GM03348 (cell line): ENCODE measurements at regions not wholly inside any gene's neighbourhood (a gene's known extent, or its start where the extent isn't known, plus 50 kb on each side); places are given as distances from the start of the nearest gene placed in this dataset.

Source experiments
- DNase-seq: peaks from one replicate; pipeline ENCODE4 v3.0.0; 2012; ENCODE audit warnings: low spot score

DNA sequence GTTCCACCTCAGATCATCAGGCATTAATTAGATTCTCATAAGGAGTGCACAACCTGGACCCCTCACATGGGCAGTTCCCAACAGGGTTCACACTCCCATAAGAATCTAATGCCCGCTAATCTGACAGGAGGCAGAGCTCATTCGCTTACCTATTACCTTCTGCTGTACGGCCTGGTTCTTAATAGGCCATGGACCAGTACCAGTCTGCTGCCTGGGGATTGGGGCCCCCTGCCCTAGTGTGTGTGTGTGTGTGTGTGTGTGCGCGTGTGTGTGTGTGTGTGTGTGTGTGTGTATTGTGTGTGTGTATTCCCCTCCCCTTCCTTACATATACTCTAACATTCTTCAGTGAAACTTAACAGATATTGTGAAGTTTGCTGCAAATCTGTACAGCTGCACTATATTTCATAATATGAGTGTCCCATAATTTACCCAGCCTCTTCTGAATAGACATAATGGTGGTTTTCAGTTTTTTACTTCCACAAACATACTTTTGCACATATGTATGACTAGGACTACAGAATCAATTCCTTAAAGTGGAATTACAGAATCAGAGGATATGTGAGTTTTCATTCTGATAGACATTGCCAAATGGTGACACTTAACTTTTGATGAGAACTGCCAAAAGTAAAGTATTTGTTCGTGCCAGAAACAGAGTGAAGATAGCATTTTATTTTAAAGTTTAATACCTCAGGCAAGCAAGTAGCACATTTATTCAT, 205.2 kb upstream of the EEA1 start:
- DNase-seq, result no peak

DNA sequence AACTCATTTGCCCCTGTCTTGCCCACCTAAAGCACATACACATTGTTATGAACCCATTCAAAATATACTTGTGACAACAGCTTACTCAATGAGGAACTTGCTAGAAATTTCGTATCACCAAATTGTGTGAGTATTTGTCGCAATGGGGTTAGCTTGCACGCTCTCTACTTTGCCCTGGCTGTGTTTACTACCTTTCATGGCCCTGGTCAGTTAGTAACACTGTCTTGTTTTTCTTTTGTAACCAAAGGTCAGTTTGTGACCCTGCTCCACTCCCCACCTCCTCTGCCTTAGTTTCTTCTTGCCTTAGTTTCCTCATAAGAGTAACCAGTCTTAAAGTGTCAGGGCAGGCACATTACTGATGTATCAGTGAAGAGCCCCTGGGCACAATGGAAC, 205.8 kb upstream of the EEA1 start:
- no peak for DNase-seq

DNA sequence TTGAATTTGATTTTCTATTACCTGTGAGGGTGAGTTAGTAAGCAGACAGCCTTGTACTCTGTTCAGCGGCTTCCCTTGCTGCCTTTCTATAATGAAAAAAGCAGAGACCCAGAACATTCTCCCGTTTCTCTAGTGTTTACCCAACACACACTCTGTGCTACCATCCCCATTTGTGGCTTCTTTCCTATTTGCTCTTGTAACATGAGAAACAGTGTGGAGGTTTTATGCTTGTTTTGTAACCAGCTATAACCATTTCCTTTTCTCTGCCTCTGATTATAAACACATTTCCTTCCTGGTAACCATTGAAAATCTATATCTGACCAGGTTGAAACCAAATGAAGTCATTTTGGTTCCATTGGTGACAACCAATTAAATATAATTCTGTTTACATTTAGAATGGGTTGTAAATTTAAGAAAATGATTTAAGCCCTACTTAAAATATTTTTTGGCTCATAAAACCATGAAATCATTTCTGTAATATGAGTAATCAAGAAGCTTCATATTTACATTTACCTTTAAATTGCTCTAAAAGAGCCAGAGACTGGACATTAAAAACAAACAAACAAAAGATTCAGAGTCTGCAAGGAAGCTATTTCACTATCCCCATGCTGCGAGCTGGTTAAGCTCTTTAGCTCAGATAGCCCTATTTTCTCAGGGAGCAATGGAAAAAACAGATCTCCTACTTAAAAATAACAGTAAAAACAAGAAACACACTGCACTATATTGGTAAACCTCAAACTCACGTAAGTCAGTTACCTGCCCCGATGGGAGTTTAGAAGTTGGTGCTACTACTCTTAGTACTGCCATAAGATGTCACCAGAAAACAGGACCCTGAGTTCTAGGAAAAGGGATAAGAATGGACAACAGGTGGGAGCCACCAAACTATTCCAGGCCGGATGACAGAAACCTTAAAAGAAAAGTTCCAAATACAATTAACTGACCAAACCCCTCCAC, 206.5 kb upstream of the EEA1 start:
- peak; percentile 41 for DNase-seq

DNA sequence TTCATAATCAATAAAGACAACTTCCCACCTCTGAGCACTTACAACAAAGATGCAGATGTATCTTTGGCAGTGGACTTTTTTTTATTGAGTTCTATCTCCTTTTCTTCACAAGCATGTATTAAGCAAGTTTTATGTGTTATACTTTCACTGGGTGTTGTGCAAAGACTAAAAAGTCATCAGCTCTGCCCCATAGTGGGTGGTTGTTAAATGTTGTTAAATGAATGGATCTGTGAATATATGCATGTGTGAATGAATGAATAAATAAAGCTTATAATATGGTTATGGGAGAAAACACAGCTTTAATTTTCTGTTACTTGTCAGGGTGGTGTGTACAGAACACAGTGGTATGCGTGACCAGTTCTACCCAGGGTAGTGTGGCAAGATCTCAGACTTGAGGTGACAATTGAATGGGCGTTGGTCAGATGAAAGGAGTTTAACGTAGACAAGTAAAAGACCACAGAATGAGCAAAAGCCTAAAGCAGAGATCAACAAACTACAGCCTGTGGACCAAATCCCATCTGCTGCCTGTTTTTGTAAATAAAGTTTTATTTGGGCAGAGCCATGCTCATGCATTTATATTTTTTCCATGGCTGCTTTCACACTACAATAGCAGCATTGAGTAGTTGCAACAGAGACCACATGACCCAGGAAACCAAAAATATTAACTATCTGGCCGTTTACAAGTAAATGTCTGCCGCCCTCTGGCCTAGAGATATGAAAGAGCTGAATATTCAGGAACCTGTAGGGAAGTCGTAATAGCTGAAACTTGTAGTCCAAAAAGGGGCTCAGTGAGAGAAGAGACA, 207.4 kb upstream of the EEA1 start:
- no peak for DNase-seq

DNA sequence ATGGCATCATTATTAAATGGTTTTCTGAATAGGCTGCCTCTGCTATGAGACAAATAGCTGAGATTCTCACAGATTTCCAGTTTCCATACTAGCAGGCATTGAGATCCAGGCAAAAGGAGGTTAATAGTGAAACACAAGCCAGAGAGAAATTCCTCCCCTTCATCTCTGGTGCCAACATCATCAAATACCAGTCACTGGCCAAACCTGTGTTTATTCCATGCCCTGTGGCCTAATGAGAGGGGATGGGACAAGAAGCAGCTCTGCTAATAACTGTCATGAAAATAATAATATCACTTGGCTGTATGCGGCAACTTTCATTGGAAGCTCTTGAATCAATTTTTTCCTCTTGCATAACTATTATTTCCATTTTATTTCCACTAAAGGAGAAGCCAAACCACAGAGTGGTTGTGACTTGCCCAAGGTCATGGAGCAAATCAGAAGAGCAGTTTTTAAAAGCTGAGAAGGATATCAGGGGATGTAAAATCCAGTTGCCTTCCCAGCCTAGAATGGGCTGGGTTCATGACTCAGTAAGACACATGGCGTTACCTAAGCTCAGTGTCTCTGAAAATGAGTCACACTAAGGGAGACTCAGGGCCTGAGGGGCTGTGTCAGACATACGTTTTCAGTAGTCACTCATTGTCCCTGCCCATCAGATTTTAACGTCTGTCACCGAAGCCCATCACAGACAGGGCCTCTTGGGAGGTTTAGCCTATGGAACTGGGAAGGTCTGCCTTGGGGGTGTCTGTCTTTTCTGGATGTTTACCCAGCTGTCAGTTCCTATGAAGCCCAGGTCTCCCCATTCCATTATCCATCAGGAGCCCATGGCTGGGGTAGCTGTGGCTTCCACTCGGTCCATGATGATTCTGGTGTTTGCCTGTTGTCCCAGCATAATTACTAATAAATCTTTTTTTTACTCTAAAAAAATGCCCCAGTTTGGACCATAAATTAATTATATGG, 208.8 kb upstream of the EEA1 start:
- DNase-seq, result peak; percentile 73

DNA sequence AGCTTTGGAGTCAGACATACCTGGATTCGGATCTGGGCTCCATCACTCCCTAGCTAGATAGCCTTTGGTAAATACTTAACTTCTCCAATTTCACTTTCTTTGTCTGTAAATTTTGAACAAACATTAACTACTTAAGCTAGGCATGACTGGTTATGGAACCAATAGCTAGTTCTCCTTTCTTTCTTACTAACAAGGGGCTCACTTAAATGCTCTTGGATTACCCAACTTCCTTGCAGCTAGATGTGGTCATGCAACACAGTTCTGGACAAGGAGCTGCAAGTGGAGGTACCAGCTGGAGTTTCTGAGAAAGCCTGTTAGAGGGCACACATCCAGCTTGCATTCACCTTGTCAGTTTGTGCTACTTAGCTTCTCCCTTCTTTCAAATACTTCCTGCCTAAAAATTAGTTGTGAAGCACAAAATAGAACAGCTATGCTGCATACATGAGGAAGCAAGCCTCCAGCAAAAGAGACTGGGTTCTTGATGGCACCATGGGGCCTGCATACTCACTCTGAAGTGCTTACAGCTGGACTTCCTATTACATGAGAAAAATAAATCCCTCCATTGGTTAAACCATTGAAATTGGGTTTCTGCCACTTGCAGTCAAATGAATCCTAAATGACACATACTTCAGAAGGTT, 210.1 kb upstream of the EEA1 start:
- DNase-seq, result no peak

DNA sequence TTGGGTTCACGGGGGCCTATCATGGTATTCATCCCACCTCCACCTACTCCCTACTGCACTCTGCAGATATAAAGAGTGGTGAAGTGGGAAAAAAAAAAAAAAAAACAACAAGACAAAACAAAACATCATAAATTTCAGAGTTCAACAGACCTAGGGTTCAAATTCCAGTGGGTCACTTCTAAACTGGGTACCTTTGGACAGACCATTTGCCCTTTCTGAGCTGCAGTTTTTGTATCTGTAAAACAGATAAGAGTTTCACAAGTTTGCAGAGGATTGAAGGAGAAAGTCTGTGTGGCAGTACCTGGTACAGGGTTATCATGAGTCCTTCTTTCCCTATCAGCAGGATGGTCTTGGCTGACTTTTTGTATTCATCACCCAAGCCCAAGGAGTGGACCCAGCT, 211.2 kb upstream of the EEA1 start:
- no peak for DNase-seq

DNA sequence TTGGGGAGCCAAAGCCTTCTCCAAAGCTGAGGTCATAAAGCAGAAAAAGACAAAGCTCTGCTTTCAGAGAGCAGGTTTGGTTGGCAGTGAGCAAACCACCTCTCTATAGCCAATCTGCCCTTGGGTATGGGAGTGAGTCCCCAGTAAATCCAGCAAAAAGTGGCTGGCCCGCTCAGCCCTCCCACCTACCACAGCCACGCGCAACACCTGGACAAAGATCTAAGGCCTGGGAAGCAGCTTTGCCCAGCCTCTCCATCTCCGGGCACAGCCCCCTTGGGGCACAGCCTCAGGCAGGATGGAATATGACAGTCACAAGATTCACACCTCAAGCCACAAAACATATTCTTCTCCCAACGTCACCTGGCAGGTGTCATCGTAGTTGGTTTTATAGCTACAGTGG, 211.7 kb upstream of the EEA1 start:
- no peak for DNase-seq

DNA sequence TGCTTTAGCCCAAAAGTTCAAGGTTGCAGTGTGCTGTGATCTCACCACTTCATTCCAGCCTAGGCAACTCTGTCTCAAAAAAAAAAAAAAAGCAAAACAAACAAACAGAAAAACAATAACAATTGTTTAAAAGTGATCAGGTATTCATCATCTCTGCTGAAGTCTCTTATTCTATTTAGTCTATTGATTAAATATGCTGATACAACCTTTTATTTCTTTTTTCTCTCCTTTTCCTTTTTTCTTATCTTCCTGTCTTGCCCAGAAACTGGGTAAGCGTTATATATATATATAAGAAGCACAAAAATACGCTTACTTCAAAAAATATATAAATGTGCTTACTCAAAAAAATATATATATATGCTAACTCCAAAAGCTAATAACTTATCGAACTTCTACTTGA, 213.8 kb upstream of the EEA1 start:
- DNase-seq, result no peak

DNA sequence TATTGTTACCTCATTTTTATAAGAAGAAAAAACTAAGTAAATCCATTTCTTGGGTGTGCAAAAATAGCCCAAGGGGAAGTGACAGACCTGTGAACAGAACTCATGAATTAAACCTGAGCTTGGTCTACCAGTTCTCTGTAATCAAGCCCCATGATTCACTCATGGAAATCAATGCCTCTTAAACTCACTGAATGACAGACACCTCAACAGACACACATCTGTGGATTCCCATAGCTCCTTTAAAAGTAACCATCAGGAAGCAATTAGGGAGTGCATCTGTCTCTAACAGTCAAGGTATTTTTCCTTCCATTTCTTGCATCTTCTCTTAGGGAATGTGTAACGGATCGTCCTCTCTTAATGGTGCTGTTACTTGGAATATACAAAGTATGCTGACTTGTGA, 215.0 kb upstream of the EEA1 start:
- no peak for DNase-seq

DNA sequence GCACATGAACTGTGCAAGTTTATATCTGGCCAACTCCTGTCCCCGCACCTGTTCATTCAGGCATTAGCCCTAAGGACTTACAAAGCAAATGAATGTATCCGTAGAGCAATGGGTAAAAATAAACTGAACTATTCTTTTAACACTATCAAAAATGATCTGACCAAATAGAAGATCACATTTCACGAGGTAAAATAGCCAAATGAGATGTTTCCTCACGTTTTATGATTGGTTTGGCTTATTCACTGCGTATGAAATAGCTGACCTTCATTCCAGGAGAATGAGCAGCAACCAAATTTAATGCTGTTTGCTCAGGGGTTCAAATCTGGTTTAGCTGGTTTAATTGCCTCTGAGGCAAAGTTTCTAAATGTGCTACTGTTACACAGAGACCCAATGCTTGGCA, 216.0 kb upstream of the EEA1 start:
- DNase-seq, result no peak

DNA sequence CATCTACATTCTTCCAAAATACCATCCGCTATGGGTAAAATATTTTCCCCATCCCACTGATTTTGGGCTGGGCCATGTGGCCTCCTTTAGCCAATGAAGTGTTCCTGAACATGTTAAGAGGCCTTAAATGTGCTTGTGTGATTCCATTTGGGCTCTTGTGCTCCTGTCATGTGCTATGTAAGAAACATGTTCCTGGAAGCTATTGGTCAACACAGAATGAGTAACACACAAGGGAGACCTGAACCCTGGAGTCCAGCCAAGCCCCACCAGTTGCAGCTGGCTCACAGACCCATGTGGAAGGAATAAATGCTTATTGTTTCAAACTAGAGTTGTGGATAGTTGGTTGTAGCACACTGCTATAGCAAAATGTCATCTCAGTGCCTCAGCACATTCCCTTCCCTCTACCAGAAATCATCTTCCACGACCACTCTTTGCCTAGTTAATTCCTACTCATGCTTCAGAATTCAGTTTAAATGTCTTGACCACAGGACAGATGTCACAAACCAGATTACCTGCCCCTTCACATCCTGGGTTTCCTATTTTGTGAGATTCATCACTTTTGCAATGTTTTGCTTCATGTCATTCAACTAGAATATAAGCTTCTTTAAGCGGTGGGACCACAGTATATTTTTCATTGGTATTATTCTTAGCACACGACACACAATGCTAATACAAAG, 217.3 kb upstream of the EEA1 start:
- DNase-seq, result no peak

DNA sequence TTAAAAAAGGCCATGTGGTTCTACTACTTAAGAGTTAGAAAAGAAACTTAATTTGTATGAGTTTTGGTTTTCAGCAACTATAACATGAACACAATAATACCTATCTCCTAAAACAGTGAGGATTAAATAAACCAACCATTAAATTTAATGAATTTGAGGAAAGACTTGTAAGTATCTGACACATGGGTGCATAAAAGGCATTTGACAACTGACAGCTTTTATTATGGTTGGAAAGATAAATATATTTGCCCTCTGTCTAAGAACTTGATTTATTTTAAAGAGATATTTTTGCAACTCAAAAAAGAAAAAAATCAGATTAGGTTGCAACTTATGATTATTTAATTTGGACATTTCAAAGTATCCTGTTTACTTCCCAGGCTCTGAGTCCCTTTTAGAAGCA, 217.9 kb upstream of the EEA1 start:
- no peak for DNase-seq

DNA sequence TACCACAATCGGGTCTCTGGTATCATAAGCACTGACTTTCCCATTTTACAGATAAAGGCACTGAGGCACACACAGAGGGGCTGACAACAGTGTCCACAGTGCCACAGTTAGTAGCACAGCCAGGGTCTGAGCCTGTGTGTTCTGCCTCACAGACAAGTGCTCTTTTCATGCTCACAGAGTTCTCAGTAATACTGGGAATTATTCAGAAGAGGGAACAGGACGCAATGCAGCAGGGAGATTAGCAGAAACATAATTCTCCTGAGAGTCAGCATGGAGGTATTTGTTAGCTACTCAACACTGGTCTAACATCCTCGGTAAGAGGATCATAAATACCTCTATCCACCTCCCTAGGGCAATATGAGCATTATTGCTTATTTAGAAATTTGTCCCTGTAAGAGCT, 219.3 kb upstream of the EEA1 start:
- DNase-seq, result no peak

DNA sequence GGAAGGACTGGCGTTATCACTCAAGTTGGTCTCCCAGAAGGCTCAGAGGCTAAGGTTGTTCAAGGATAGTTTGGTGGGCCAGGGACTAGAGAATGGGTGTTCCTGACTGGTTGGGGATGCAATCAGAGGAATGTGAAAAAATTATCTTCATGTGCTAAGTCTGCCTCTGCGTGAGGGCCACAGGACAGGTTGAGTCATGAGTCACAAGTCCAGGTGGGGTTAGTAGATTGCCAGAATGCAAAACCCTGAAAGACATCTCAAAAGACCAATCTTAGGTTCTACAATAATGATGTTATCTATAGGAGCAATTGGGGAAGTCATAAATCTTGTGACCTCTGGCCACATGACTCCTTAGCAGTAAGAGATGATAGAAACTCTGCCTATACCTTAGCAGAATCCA, 220.1 kb upstream of the EEA1 start:
- no peak for DNase-seq

DNA sequence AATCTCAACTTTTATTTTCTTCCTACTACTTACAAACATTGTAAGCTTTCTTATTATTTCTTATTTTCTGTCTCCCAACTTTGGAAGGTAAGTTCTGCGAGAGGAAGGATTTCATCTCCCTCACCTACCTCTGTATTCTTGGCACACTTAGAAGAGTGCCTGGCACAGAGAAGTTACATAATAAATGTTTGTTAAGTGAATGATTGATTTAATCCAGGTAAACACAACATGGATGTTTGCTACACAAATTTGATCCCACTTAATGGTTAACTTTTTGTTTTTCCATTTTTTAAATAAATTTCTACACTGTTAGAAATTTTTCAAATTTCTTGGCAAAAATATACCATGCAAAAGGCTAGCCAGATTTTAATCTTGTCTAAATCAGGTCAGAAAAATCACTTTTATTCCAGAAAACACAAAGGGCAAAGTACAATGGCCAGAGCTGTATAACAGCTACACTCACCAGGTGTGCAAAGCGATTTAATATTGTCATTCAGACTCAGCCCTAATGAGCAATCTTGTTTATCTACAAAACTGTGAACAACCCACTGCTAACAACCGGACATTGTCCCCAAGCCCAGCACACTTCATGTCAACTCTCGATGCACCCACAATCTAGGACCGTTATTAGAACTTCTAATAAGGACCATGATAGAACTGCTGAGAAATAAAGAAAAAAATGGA, 222.1 kb upstream of the EEA1 start:
- no peak for DNase-seq

DNA sequence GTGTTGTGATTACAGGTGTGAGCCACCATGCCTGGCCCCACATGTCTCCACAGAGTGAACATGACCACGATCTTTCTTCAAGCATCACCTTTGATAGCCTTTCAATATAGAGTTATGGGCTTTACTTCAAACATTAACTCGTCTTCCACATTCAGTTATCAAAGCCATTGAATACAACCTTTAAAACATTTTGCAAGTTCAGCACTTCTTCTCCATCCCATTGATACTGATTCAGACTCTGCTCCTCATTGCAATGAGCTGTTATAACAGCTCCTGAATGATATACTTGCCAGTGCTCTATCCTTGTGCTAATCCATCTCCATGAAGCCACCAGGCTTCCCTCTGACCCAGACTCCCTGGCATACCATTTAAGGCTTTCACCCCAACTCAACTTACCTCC, 223.5 kb upstream of the EEA1 start:
- no peak for DNase-seq

DNA sequence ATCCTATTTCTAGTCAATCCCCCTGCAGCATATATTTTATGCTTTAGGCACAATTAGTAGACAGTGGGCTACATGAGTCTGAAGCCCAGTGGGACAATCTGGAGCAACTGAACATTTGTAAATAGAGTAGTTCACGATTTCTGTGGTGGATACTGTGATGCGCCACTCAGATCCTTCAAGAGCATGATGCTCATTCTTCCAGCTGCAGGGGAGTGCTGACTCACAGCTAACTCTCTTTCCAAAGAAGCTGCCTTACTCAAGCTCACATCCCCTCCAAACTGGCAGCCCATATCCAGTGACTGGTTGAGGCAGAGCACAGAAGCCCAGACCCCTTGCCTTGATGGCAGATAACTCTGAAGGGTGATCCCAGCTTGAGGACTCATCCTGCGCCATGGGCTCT, 224.2 kb upstream of the EEA1 start:
- DNase-seq, result peak; percentile 20

DNA sequence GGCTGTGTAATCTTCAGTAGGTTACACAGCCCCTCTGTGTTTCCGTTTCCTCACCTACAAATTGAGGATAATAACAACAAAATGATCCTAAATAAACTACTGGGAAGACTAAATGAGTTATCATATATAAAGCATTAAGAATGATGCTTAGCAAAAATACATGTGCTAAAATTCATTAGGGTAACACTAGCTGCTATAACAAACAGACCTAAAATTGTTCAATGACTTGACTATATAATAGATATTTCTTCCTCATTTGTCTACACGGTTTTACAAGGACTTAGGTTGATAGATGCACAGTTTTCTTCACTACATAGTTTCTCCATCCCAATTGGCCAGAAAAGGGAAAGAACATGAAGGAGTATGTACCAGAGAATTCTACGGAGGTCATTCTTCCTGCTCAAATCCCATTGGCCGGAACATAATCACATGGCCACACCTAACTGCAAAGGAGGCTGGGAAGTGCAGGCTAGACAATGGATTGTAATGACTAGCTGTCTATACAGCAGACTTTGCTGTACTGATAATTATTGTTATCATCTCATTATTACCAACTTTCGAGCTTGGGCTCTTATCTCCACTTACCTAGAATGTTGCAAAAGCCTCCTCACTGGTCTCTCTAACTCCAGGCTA, 223.5 kb upstream of the NUDT4 start:
- DNase-seq, result no peak
